ENCODE measurements at regions not wholly inside any gene's neighbourhood (a gene's known extent, or its start where the extent isn't known, plus 50 kb on each side); places are given as distances from the start of the nearest gene placed in this dataset.

DNA sequence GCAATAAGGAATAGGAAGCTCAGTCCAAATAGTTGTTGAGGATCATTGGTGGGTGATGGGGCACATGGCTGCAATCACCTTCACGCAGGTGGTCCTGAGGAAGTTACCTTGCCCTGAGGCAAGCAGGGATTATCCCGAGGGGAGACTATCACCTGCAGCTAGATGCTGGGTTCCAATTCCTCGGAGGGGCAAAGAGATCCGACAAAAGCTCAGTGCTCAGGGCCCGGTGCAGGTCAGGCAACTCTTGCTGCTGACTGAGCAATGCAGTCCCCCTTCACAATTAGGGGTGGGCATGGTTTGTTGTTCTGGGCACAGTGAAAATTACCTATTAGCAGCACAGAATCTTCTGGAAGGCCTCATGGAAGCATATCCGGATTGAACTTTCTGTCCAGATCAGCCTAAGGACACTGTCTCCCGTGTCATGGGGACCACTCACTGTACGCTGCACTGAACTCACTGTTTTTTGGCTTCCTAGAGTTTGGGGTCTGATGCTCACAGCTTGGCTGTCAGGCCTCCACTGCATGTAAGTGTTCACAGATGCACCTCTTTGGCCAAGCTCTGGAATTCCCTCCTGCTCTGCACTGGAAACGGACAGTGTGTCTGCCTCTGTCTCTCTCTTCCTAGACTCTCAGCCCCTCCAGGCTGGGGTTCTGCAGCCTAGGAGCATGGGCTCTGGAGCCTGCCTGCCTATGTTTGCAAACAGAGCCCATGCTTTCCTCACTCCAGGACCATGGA, 372.7 kb downstream of the ZNF536 start:
- intact Hi-C loops (cut with DNase I): no loop called here
- no peaks in the 10 kb centered on the region for H3K27me3 ChIP-seq
- DNase-seq (no peak), ATAC-seq (no peak), FAIRE-seq (no peak)
- no peak overlapping the region for H3K27ac ChIP-seq
- no peaks in the 10 kb centered on the region for H3K4me1 ChIP-seq
- WGBS, 2 donors: 77 to 86% methylated on average over 9 of the region's 9 CpGs
- H3K9me3 ChIP-seq: no peaks in the 10 kb centered on the region
- H3K36me3 ChIP-seq: no peaks in the 10 kb centered on the region
- TF ChIP-seq, protein P1, sequence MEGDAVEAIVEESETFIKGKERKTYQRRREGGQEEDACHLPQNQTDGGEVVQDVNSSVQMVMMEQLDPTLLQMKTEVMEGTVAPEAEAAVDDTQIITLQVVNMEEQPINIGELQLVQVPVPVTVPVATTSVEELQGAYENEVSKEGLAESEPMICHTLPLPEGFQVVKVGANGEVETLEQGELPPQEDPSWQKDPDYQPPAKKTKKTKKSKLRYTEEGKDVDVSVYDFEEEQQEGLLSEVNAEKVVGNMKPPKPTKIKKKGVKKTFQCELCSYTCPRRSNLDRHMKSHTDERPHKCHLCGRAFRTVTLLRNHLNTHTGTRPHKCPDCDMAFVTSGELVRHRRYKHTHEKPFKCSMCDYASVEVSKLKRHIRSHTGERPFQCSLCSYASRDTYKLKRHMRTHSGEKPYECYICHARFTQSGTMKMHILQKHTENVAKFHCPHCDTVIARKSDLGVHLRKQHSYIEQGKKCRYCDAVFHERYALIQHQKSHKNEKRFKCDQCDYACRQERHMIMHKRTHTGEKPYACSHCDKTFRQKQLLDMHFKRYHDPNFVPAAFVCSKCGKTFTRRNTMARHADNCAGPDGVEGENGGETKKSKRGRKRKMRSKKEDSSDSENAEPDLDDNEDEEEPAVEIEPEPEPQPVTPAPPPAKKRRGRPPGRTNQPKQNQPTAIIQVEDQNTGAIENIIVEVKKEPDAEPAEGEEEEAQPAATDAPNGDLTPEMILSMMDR (IDR thresholded peaks at IDR 0.05): no peak
- H3K4me3 ChIP-seq: no peak overlapping the region

DNA sequence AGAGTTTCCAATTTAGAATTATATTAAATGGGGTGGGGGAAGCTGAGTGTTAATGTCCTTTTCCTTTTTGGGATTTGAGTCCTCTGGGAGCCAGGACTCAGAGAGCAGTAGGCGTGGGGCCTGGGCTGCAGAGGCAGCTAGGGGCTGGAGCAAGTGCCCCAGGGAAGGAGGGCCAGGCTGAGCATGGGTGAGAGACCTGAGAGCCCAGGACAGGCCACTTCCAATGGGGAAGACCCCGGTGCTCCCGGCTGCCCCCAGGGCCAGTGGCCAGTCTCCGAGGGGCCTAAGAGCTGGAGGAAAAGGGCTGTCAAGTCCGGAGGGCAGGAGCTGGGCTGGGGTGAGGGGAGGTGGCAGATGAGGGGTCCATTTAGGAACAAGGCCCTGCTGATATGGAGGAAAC, 371.5 kb downstream of the ZNF536 start:
- intact Hi-C loops (cut with DNase I): no loop called here
- FAIRE-seq: no peak
- no peak for DNase-seq
- no peak for ATAC-seq
- H3K9me3 ChIP-seq: no peaks in the 10 kb centered on the region
- no peaks in the 10 kb centered on the region for H3K36me3 ChIP-seq
- H3K4me1 ChIP-seq: no peaks in the 10 kb centered on the region
- H3K4me3 ChIP-seq: no peak overlapping the region
- no peaks in the 10 kb centered on the region for H3K27me3 ChIP-seq
- 65 to 70% methylated on average over 5 of the region's 5 CpGs for WGBS, 2 donors
- no peak overlapping the region for H3K27ac ChIP-seq
- TF ChIP-seq, protein P1 (IDR thresholded peaks at IDR 0.05): no peak

DNA sequence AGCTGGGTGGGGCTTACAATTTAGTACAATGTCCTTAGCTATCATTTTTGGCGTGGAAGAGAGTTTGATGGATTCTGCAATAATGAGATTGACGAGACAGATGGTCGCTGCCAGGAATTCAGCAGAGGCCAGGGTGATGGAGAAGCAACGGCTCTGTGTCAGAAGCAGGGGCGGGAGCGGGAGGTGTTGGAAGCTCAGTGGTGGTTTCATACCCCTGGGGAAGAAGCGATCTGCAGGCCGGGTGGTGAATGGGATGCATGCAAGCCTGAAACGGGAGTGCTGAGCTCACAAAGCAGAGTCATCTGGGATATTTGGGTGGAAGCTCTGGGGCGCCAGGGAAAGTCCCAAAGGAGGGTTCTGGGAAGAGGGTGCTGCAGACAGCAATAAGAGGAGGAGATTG, 370.8 kb downstream of the ZNF536 start:
- TF ChIP-seq, protein P1 (IDR thresholded peaks at IDR 0.05): no peak
- 48 to 55% methylated on average over 10 of the region's 10 CpGs for WGBS, 2 donors
- Histone ChIP-seq H3K4me3 (no peak overlapping the region), H3K9me3 (no peaks in the 10 kb centered on the region), H3K27ac (no peak overlapping the region), H3K36me3 (no peaks in the 10 kb centered on the region), H3K4me1 (no peaks in the 10 kb centered on the region), H3K27me3 (no peaks in the 10 kb centered on the region)
- FAIRE-seq: no peak
- intact Hi-C loops (cut with DNase I): no loop called here
- no peak for ATAC-seq
- DNase-seq: no peak

DNA sequence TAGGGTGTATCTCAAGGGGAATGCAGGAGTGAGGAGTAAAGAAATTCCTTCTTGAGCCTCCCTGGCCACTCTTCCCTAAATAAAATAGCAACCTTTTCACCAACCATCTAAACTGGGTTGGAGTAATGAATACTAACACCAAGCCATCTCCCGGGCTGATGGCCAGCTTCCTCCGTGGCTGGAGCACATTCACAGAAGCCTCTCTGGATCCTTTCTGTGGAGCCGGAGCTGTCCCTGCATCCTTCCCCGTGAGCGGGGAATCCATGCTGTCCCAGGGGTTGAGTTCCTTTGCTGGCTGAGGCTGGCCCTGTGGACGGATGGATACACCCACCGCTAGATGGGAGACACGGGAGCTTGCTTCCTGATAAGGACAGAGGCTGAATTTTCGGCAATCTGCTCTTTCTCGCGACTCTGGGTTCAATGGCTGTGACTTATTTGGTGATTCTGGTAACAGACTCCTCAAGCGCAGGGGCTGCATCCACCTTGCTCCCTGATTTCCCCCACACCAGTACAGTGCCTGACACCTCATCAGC, 370.3 kb downstream of the ZNF536 start:
- no peaks in the 10 kb centered on the region for H3K36me3 ChIP-seq
- intact Hi-C loops (cut with DNase I): no loop called here
- H3K27ac ChIP-seq: no peak overlapping the region
- no peak overlapping the region for H3K4me3 ChIP-seq
- DNase-seq (no peak), ATAC-seq (no peak), FAIRE-seq (no peak)
- TF ChIP-seq, protein P1 (IDR thresholded peaks at IDR 0.05): no peak
- 40 to 53% methylated on average over 12 of the region's 12 CpGs for WGBS, 2 donors
- H3K9me3 ChIP-seq: no peaks in the 10 kb centered on the region
- H3K4me1 ChIP-seq: no peaks in the 10 kb centered on the region
- H3K27me3 ChIP-seq: no peaks in the 10 kb centered on the region

DNA sequence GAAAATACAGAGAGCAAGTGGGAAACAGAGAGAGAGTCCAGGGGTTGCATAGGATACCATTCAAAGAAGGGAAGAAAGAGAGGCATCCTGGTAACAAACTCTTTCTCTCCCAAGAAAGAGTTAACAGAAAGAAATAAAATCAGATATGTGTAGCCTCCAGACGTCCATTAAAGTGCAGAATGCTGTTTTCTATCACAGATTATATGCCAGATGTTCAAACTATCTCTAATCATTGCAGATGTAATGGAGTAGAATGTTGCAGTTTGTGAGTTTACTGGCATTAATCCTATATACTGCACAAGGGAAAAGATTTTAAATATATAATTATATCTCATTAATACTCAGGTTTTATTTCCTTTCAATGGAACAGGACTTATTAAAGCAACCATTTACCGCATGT, 369.4 kb downstream of the ZNF536 start:
- intact Hi-C loops (cut with DNase I): no loop called here
- no peak overlapping the region for H3K27ac ChIP-seq
- H3K4me1 ChIP-seq: no peaks in the 10 kb centered on the region
- WGBS, 2 donors: 34 to 37% methylated on average over 2 of the region's 2 CpGs
- TF ChIP-seq, protein P1 (IDR thresholded peaks at IDR 0.05): no peak
- H3K36me3 ChIP-seq: no peaks in the 10 kb centered on the region
- DNase-seq (no peak), FAIRE-seq (no peak), ATAC-seq (no peak)
- no peaks in the 10 kb centered on the region for H3K9me3 ChIP-seq
- no peak overlapping the region for H3K4me3 ChIP-seq
- no peaks in the 10 kb centered on the region for H3K27me3 ChIP-seq
